ENCODE measurements at regions not wholly inside any gene's neighbourhood (a gene's known extent, or its start where the extent isn't known, plus 50 kb on each side); places are given as distances from the start of the nearest gene placed in this dataset.

DNA sequence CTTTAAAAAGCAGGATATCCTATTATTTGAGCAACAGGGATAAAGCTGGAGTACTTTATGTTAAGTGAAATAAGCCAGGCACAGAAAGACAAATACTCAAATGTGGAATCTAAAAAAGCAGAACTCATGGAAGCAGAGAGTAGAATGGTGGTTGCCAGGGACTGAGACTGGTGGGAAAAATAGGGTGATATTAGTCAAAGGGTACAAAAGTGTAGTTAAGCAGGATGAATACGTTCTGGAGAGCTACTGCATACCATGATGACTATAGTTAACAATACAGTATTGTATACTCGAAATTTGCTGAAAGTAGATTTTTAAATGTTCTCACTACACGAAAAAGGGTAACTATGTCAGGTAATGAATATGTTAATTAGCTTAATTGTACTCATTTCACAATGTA is 125.5 kb upstream of the VSTM2A start:
- no peak overlapping the region for H3K27ac ChIP-seq (ENCODE audit: extremely low read depth, low read depth, low read length)
- no peaks in the 10 kb centered on the region; the same call in 1 of the 2 replicates for H3K9me3 ChIP-seq (replicated peaks; ENCODE audit: control insufficient read depth, insufficient read depth, low read depth, low read length)
- intact Hi-C loops (cut with micrococcal nuclease) (no loop called here), in situ Hi-C loops (cut with MboI) (no loop called here)
- no peaks in the 10 kb centered on the region for H3K79me2 ChIP-seq (ENCODE audit: control insufficient read depth, insufficient read depth, low read length)
- no peaks in the 10 kb centered on the region for H3K9me1 ChIP-seq (ENCODE audit: control insufficient read depth, insufficient read depth, low read length)
- WGBS (ENCODE audit: insufficient coverage, low coverage, missing lambda C conversion rate) = 0% methylated on average over 3 of the region's 3 CpGs
- H3K9ac ChIP-seq (ENCODE audit: insufficient read depth in 1 of 2, low read depth in 2 of 2, low read length in 2 of 2) = no peak overlapping the region
- no peaks in the 10 kb centered on the region for H3K4me1 ChIP-seq (replicated peaks in 1 of 2; ENCODE audit: control insufficient read depth in 2 of 2, insufficient read depth in 2 of 2, low read length in 2 of 2)
- CTCF ChIA-PET (ENCODE audit: low intra/inter-chr PET ratio) = interaction anchor here (0.6 kb wide), 1 partner anchor 1344 kb away, joined by 3 read pairs; no protein-coding TSS in a partner anchor
- no TSS peak for BruUV-seq (replicated peaks)
- no peak overlapping the region for H3K4me3 ChIP-seq
- ATAC-seq (no peak), DNase-seq (ENCODE audit: extremely low read depth in 1 of 4, low spot score in 3 of 4) (no peak), FAIRE-seq (no peak)
- no peaks in the 10 kb centered on the region for H3K36me3 ChIP-seq (ENCODE audit: control insufficient read depth, insufficient read depth, low read length)
- no peaks in the 10 kb centered on the region for H3K27me3 ChIP-seq (ENCODE audit: control insufficient read depth in 2 of 2, insufficient read depth in 2 of 2, low read length in 2 of 2)
- H2AFZ ChIP-seq (ENCODE audit: low read depth, low read length) = no peak overlapping the region
- no peak overlapping the region for H3K4me2 ChIP-seq (ENCODE audit: insufficient read depth, low read length)
- POLR2A ChIA-PET = no interaction called here
- no peaks in the 10 kb centered on the region for H4K20me1 ChIP-seq (replicated peaks; ENCODE audit: control insufficient read depth, insufficient read depth, low read length)
- TF ChIP-seq, protein P1, sequence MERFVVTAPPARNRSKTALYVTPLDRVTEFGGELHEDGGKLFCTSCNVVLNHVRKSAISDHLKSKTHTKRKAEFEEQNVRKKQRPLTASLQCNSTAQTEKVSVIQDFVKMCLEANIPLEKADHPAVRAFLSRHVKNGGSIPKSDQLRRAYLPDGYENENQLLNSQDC (CRISPR knock-in tag; IDR thresholded peaks at IDR 0.05) = no peak
- no peak for TF ChIP-seq ZNF644 (tag; IDR thresholded peaks at IDR 0.05; ENCODE audit: low read depth)
- no peak for TF ChIP-seq RUNX1 (IDR thresholded peaks at IDR 0.05; ENCODE audit: low read depth)
- TF ChIP-seq POLR2AphosphoS5 (IDR thresholded peaks at IDR 0.05; ENCODE audit: control insufficient read depth, insufficient read depth, low read depth, low read length) = no peak
- TF ChIP-seq MEF2D (tag; conservative IDR thresholded peaks at IDR 0.05; ENCODE audit: low read depth) = no peak
- TF ChIP-seq POLR2AphosphoS2 (IDR thresholded peaks at IDR 0.05; ENCODE audit: low read length) = no peak
- TF ChIP-seq, protein P2, sequence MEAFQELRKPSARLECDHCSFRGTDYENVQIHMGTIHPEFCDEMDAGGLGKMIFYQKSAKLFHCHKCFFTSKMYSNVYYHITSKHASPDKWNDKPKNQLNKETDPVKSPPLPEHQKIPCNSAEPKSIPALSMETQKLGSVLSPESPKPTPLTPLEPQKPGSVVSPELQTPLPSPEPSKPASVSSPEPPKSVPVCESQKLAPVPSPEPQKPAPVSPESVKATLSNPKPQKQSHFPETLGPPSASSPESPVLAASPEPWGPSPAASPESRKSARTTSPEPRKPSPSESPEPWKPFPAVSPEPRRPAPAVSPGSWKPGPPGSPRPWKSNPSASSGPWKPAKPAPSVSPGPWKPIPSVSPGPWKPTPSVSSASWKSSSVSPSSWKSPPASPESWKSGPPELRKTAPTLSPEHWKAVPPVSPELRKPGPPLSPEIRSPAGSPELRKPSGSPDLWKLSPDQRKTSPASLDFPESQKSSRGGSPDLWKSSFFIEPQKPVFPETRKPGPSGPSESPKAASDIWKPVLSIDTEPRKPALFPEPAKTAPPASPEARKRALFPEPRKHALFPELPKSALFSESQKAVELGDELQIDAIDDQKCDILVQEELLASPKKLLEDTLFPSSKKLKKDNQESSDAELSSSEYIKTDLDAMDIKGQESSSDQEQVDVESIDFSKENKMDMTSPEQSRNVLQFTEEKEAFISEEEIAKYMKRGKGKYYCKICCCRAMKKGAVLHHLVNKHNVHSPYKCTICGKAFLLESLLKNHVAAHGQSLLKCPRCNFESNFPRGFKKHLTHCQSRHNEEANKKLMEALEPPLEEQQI (IDR thresholded peaks at IDR 0.05) = no peak
- TF ChIP-seq TFAM (CRISPR knock-in tag; conservative IDR thresholded peaks at IDR 0.05) = no peak
- TF ChIP-seq ZFP36 (IDR thresholded peaks at IDR 0.05; ENCODE audit: low read depth, low read length, partially characterized antibody) = no peak
- no peak for TF ChIP-seq PCBP1 (IDR thresholded peaks at IDR 0.05; ENCODE audit: low read depth, low read length, poor library complexity, severe bottlenecking)
- no peak for TF ChIP-seq E2F3 (CRISPR knock-in tag; IDR thresholded peaks at IDR 0.05)
- TF ChIP-seq ZFP1 (CRISPR knock-in tag; IDR thresholded peaks at IDR 0.05) = no peak
- no peak for TF ChIP-seq GABPA (tag; conservative IDR thresholded peaks at IDR 0.05; ENCODE audit: low read depth)
- TF ChIP-seq MAFF (IDR thresholded peaks at IDR 0.05; ENCODE audit: low read length) = no peak
- TF ChIP-seq DNMT1 (IDR thresholded peaks at IDR 0.05) = no peak
- no peak for TF ChIP-seq ZNF785 (CRISPR knock-in tag; IDR thresholded peaks at IDR 0.05)
- TF ChIP-seq, protein P3, sequence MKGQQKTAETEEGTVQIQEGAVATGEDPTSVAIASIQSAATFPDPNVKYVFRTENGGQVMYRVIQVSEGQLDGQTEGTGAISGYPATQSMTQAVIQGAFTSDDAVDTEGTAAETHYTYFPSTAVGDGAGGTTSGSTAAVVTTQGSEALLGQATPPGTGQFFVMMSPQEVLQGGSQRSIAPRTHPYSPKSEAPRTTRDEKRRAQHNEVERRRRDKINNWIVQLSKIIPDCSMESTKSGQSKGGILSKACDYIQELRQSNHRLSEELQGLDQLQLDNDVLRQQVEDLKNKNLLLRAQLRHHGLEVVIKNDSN (CRISPR knock-in tag; IDR thresholded peaks at IDR 0.05) = no peak
